ENCODE measurements at regions not wholly inside any gene's neighbourhood (a gene's known extent, or its start where the extent isn't known, plus 50 kb on each side); places are given as distances from the start of the nearest gene placed in this dataset.

GRCh38 chr13:109669956-109670355 is 116.4 kb downstream of the IRS2 start:
- H3K36me3 ChIP-seq (ENCODE audit: low read depth) = no peaks in the 10 kb centered on the region
- WGBS, 2 experiments (ENCODE audit: low coverage in 1 of 2, low lambda C conversion rate in 2 of 2, missing lambda C conversion rate in 2 of 2) = 31 to 36% methylated on average over 5 of the region's 5 CpGs
- no peaks in the 10 kb centered on the region for H3K79me2 ChIP-seq (ENCODE audit: insufficient read depth)
- H3K9ac ChIP-seq = no peak overlapping the region
- in situ Hi-C loops (cut with MboI) = no loop called here
- H4K20me1 ChIP-seq (ENCODE audit: insufficient read depth) = no peaks in the 10 kb centered on the region
- no peaks in the 10 kb centered on the region for H3F3A ChIP-seq (ENCODE audit: insufficient read depth)
- H3K27me3 ChIP-seq (replicated peaks; ENCODE audit: insufficient read depth) = peaks cover 38% of the 10 kb centered on the region
- no peak for DNase-seq
- no peak overlapping the region for H2AFZ ChIP-seq
- no peaks in the 10 kb centered on the region for H3K4me1 ChIP-seq (ENCODE audit: insufficient read depth)
- H3K4me3 ChIP-seq = no peak overlapping the region
- TF ChIP-seq EZH2 (IDR thresholded peaks at IDR 0.05; ENCODE audit: insufficient read depth, poor library complexity, severe bottlenecking) (no peak), EZH2phosphoT487 (IDR thresholded peaks at IDR 0.05; ENCODE audit: insufficient read depth, low read depth) (no peak)
- no peak overlapping the region for H3K27ac ChIP-seq
- H3K4me2 ChIP-seq (ENCODE audit: unreplicated experiment) = no peak overlapping the region
- H3K9me2 ChIP-seq (ENCODE audit: insufficient read depth) = no peaks in the 10 kb centered on the region
- H3K9me3 ChIP-seq (ENCODE audit: low read depth) = no peaks in the 10 kb centered on the region

GRCh38 chr13:109669234-109669612 is 117.2 kb downstream of the IRS2 start:
- WGBS, 2 experiments (ENCODE audit: low coverage in 1 of 2, low lambda C conversion rate in 2 of 2, missing lambda C conversion rate in 2 of 2) = 53 to 65% methylated on average over 8 of the region's 8 CpGs
- H3K9me2 ChIP-seq (ENCODE audit: insufficient read depth) = no peaks in the 10 kb centered on the region
- TF ChIP-seq EZH2 (IDR thresholded peaks at IDR 0.05; ENCODE audit: insufficient read depth, poor library complexity, severe bottlenecking) (no peak), EZH2phosphoT487 (IDR thresholded peaks at IDR 0.05; ENCODE audit: insufficient read depth, low read depth) (no peak)
- in situ Hi-C loops (cut with MboI) = no loop called here
- H3K4me3 ChIP-seq = no peak overlapping the region
- no peaks in the 10 kb centered on the region for H3K4me1 ChIP-seq (ENCODE audit: insufficient read depth)
- no peak for DNase-seq
- H3K9ac ChIP-seq = no peak overlapping the region
- no peaks in the 10 kb centered on the region for H3K79me2 ChIP-seq (ENCODE audit: insufficient read depth)
- H3K27ac ChIP-seq = no peak overlapping the region
- no peak overlapping the region for H2AFZ ChIP-seq
- no peaks in the 10 kb centered on the region for H3K36me3 ChIP-seq (ENCODE audit: low read depth)
- no peaks in the 10 kb centered on the region for H3K9me3 ChIP-seq (ENCODE audit: low read depth)
- H4K20me1 ChIP-seq (ENCODE audit: insufficient read depth) = no peaks in the 10 kb centered on the region
- peaks cover 33% of the 10 kb centered on the region for H3K27me3 ChIP-seq (replicated peaks; ENCODE audit: insufficient read depth)
- no peak overlapping the region for H3K4me2 ChIP-seq (ENCODE audit: unreplicated experiment)
- no peaks in the 10 kb centered on the region for H3F3A ChIP-seq (ENCODE audit: insufficient read depth)

- Histone ChIP-seq H2AFZ (no peak overlapping the region), H3K27ac (no peak overlapping the region)
- 54 to 62% methylated on average over 7 of the region's 7 CpGs for WGBS, 2 experiments (ENCODE audit: low coverage in 1 of 2, low lambda C conversion rate in 2 of 2, missing lambda C conversion rate in 2 of 2)
Observed at GRCh38 chr13:109668433-109669233, 117.8 kb downstream of the IRS2 start.

GRCh38 chr13:109667807-109668291 is 118.5 kb downstream of the IRS2 start:
- TF ChIP-seq EZH2phosphoT487 (IDR thresholded peaks at IDR 0.05; ENCODE audit: insufficient read depth, low read depth) = no peak
- no peak for TF ChIP-seq EZH2 (IDR thresholded peaks at IDR 0.05; ENCODE audit: insufficient read depth, poor library complexity, severe bottlenecking)
- Histone ChIP-seq H3K4me2 (ENCODE audit: unreplicated experiment) (no peak overlapping the region), H3K79me2 (ENCODE audit: insufficient read depth) (no peaks in the 10 kb centered on the region), H3F3A (ENCODE audit: insufficient read depth) (no peaks in the 10 kb centered on the region), H3K9me3 (ENCODE audit: low read depth) (no peaks in the 10 kb centered on the region), H3K27me3 (replicated peaks; ENCODE audit: insufficient read depth) (peaks cover 33% of the 10 kb centered on the region), H4K20me1 (ENCODE audit: insufficient read depth) (no peaks in the 10 kb centered on the region), H3K4me3 (no peak overlapping the region), H2AFZ (0 out of 2 replicates have a peak overlapping the region, but pooled peaks have one; percentile 3), H3K9ac (no peak overlapping the region), H3K27ac (no peak overlapping the region), H3K9me2 (ENCODE audit: insufficient read depth) (no peaks in the 10 kb centered on the region), H3K36me3 (ENCODE audit: low read depth) (no peaks in the 10 kb centered on the region), H3K4me1 (ENCODE audit: insufficient read depth) (no peaks in the 10 kb centered on the region)
- in situ Hi-C loops (cut with MboI) = no loop called here
- no peak for DNase-seq
- 78 to 81% methylated on average over 9 of the region's 9 CpGs for WGBS, 2 experiments (ENCODE audit: low coverage in 1 of 2, low lambda C conversion rate in 2 of 2, missing lambda C conversion rate in 2 of 2)

More at GRCh38 chr13:109668433-109669233, 117.8 kb downstream of the IRS2 start:
- no peak for DNase-seq
- in situ Hi-C loops (cut with MboI) = no loop called here
- TF ChIP-seq EZH2 (IDR thresholded peaks at IDR 0.05; ENCODE audit: insufficient read depth, poor library complexity, severe bottlenecking) = no peak
- TF ChIP-seq EZH2phosphoT487 (IDR thresholded peaks at IDR 0.05; ENCODE audit: insufficient read depth, low read depth) = no peak
- Histone ChIP-seq H3K9me3 (ENCODE audit: low read depth) (no peaks in the 10 kb centered on the region), H4K20me1 (ENCODE audit: insufficient read depth) (no peaks in the 10 kb centered on the region), H3K36me3 (ENCODE audit: low read depth) (no peaks in the 10 kb centered on the region), H3F3A (ENCODE audit: insufficient read depth) (no peaks in the 10 kb centered on the region), H3K79me2 (ENCODE audit: insufficient read depth) (no peaks in the 10 kb centered on the region), H3K9ac (no peak overlapping the region), H3K9me2 (ENCODE audit: insufficient read depth) (no peaks in the 10 kb centered on the region), H3K4me2 (ENCODE audit: unreplicated experiment) (no peak overlapping the region), H3K27me3 (replicated peaks; ENCODE audit: insufficient read depth) (peaks cover 33% of the 10 kb centered on the region), H3K4me3 (no peak overlapping the region), H3K4me1 (ENCODE audit: insufficient read depth) (no peaks in the 10 kb centered on the region)
